ENCODE measurements at regions not wholly inside any gene's neighbourhood (a gene's known extent, or its start where the extent isn't known, plus 50 kb on each side); places are given as distances from the start of the nearest gene placed in this dataset.

- TF ChIP-seq, protein P1, sequence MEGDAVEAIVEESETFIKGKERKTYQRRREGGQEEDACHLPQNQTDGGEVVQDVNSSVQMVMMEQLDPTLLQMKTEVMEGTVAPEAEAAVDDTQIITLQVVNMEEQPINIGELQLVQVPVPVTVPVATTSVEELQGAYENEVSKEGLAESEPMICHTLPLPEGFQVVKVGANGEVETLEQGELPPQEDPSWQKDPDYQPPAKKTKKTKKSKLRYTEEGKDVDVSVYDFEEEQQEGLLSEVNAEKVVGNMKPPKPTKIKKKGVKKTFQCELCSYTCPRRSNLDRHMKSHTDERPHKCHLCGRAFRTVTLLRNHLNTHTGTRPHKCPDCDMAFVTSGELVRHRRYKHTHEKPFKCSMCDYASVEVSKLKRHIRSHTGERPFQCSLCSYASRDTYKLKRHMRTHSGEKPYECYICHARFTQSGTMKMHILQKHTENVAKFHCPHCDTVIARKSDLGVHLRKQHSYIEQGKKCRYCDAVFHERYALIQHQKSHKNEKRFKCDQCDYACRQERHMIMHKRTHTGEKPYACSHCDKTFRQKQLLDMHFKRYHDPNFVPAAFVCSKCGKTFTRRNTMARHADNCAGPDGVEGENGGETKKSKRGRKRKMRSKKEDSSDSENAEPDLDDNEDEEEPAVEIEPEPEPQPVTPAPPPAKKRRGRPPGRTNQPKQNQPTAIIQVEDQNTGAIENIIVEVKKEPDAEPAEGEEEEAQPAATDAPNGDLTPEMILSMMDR (IDR thresholded peaks at IDR 0.05; ENCODE audit: control extremely low read depth in 1 of 3, insufficient read depth in 1 of 3, low read depth in 1 of 3, low read length in 3 of 3): no peak
- TF ChIP-seq ZNF274 (IDR thresholded peaks at IDR 0.05; ENCODE audit: borderline replicate concordance, extremely low read depth, low read length): no peak
- TF ChIP-seq POLR2A (IDR thresholded peaks at IDR 0.05; ENCODE audit: control extremely low read depth in 1 of 2, low read depth in 2 of 2, low read length in 2 of 2): no peak
Observed at GRCh38 chr9:113785334-113785733, 90.8 kb upstream of the ZNF618 start.
